NCI-H2107 treated with DMSO at 0.1 percent for 48 hours (cell line): ENCODE measurements at regions not wholly inside any gene's neighbourhood (a gene's known extent, or its start where the extent isn't known, plus 50 kb on each side); places are given as distances from the start of the nearest gene placed in this dataset.
"Not testable (repeated sequence)": the region's sequence is repeated elsewhere in the genome, so short reads cannot be mapped to it uniquely, and the experiment has no call there.

Experiments
- DNase-seq: peaks from one replicate; lab custom pipeline; 2025; ENCODE audit not compliant: unreplicated experiment; lab: John Stamatoyannopoulos, UW

DNA sequence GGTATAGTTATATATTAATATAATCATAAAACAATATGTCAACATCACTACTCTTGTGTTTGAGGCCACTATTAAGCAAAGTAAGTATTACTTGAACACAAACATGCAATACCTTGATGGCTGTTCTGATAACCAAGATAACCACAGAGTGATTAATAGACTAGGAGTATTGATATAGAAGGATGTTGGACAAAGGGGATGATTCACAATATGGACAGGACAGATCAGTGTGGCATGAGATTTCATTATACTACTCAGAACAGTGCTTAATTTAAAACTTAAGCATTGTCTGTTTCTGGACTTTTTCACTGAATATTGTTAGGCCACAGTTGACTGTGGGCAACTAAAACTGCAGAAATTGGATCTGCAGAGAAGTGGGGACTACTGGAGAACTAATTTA, 384.2 kb downstream of the SLITRK1 start:
- no peak for DNase-seq

DNA sequence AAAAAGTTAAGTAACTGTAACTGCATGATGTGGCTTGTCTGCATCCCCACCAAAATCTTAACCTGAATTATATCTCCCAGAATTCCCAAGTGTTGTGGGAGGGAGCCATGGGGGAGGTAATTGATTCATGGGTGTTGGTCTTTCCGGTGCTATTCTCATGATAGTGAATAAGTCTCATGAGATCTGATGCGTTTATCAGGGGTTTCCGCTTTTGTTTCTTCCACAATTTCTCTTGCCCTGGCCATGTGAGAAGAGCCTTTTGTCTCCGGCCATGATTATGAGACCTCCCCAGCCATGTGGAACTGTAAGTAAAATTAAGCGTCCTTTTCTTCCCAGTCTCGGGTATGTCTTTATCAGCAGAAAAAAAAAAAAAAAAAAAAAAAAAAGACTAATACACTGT, 385.8 kb downstream of the SLITRK1 start:
- no peak for DNase-seq

DNA sequence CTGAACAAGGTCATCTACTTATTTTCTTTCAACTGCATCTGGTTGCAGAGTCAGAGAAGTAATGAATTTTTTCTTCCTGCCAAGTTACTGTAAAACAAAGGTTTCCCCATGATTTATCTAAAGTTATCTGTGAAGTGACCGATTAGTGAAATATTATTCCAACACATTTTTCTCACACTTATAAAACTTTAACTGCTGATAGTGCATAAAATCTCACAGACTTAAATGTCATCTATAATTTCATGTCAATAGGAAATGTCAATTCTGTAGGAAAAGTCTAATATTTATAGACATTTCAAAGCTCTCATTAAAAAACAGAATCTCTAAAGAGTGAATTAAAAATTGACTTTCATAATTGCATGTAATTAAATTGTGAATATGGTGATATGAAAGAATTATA, 397.2 kb downstream of the SLITRK1 start:
- no peak for DNase-seq

DNA sequence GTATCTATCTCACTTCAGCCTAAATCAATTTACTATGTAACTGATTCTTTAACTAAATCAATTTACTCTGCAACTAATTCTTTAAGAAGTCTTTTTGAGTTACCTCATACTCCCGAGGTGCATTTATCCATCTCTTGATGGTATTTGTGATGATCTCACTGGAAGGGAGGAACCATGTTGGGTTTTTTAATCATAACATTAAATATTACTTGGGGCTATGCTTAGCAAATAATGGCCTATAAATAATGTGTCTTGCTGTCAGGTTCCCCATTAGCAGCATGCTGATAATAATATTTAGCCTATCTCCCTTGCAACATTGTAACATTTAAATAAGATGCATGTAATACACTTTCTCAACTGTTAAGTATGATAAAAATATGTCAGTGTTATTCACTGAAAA, 411.3 kb downstream of the SLITRK1 start:
- no peak for DNase-seq

DNA sequence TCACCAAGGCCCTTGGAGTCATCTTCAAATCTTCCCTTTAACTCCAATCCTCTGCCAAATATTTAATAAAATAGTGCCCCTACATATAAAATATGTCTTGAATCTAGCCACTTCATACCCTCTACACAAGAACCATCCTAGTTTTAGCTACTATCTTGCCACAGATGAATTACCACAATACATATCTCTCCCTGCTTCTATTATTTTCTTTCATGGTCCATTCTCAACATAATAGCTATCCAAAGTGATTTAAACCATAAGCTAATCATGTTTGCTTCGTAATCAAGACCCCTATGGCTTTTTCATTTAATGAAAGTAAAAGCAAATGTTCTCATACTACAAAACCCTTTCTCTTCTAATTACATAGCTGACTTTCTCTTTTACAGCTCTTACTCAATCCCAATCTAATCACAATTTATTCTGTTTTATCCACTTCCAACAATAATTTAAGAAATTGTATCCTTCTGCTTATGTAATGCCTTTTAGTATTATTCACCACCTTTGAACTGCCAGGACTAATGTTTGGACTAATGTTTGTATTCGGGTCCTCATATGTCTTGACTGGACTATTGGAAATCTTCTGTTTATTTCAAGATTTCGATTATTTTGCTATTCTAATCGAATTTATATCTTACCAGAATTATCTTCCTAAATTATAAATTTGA, 412.0 kb downstream of the SLITRK1 start:
- DNase-seq: no peak

DNA sequence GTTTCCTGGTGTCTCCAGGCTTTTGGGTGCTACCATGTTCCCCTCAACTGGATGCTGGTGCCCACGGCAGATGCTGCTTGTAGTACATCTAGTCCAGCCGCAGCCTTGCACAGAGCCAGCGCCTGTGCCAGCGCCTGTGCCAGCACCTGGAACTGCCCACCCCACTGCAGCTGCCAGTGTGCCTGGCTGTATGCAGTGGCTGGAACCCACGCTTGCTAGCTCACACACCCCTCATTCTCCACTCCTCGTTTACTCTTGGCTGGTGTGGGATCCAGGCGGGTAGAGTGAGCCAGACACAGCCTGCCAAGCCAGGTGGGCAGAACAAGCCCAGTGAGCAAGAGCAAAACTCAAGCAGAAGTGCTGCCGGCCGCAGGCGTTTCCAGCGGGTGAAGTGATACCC, 428.6 kb downstream of the SLITRK1 start:
- no peak for DNase-seq

DNA sequence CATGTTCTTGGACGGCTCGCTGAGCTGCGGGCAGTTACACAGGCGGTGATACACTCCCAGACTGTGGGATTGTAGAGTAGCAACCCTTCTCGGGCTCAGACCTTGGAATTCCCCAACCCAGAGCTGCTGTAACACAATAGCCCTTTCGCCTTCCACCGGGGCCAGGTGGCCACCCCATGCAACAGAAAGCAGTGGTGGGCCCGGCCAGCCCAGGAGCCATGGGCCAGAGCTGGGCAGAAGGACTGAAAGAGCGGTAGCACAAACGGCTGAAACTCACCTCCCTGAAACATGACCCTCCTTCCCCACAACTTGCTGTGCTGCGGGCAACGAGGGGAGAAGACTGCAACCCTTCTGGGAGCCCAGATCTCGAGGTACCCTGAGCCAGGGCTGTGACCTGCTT, 429.0 kb downstream of the SLITRK1 start:
- DNase-seq: no peak

DNA sequence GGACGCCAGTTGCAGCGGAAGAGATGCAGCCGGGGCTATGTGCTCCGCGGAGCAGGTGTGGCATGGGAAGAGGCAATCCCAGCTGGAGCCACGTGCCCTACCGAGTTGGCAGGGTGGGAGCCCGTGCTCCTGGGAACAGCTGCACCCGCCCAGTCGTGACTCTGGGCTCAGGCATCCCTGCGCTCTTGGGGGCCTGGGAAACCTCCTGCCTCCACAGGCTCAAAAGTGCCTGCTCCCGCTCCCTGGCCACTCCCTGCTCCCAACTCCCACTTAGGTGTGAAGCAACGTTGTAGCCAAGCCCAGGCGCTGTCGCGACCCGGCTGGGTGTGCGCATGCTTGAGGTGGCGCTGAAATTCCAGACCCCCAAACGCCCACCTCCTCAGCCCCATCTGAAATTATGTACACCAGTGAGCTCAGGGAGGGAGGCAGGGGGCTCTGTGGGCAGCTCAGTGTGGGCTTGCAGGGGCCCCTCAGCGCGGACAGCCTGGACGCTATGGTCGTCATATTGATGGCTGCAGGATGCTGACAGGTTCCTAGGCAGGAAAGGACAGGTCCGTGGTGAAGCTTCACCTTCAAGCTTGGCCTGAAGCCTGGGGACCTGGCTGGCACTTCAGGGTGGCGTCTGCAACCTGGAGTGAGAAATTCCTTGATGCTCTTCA, 429.9 kb downstream of the SLITRK1 start:
- DNase-seq: no peak

DNA sequence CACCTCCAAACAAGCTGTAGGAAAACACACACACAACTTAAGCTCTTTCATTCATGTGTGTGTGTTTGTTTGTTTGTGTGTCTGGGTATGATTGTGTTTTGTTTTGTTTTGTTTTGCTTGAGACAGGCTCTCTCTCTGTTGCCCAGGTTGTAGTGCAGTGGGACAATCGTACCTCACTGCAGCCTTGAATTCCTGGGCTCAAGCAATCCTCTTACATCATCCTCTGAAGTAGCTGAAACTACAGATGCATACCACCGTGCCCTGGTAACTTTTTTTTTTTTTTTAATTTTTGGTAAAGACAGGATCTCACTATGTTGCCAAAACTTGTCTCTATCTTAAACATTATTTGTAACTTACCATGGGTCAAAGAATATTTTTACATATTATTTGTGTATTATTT, 431.7 kb downstream of the SLITRK1 start:
- no peak for DNase-seq

DNA sequence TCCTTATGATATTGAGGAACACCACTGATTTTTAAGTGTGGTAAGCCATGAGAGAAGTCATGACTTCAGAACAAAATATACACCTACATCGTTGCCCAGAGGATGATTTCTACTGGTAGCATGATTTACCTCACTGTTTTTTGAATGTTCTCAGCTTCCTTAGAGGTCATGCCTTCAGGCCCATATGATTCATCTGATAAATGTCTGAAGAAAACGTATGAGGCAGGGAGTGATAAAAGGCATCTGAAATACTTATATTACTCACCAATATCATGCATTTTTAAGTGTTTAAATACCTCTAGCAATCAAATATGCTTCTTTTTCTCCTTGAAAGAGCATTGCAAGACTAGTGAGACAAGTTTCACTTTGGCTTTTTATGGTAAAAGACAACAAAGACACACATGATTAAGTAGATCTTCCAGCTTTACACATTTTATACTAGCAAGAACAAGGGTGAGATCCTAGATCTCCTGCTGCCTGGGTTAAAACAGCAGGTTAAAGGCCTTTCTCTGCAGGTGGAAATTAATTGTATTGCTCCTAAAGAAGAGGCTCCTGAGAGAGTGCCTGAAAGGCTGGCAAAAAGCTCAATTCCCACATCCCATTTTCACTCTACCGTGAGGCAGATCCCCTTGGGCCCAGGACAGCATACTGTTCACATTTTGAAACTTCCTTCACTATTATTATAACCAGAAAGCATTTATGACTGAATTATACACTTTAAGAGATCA, 432.4 kb downstream of the SLITRK1 start:
- no peak for DNase-seq

DNA sequence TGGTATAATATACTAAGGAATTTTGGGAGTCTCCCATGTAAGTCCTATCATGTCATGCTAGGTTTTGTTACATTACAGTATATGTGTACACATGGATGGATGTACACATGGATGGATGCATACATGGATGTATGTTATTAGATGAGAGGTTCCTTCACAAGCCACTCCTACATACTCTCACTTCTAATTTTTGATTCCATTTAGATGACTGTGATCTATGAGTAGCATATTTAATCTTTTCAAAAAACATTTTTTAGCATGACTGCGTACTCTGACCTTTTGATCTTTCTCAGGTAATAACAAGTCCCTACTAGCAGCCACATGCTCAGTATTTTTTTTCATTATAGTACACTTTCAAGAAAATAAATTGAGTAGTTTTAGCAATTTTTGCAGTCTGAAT, 441.8 kb downstream of the SLITRK1 start:
- DNase-seq: no peak

DNA sequence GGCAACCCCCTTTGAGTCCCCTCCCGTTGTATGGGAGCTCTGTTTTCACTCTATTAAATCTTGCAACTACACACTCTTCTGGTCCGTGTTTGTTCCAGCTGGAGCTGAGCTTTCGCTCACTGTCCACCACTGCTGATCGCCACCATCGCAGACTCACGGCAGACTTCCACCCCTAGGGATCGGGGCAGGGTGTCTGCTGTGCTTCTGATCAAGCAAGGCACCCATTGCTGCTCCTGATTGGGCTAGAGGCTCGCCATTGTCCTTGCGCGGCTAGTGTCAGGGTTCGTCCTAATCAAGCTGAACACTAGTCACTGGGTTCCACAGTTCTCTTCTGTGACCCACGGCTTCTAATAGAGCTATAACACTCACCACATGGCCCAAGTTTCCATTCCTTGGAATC, 442.8 kb downstream of the SLITRK1 start:
- not testable (repeated sequence) for DNase-seq

DNA sequence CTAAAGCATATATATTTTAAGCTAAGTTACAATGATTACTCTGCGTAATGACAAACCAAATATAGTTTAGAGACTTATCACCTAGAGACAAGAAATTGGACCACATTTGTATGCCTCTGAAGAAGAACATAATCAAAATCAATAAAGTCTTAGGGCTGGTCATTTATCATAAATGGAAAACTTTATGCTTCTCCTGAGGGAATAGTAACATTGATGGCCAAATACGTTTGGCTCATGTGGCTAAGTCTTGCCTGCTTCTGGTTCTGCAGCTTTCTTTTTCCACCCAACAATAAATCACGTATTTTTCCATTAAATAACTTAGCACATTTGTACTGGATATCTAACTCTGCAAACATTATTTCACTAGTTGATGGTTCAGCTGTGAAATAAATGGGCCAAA, 458.4 kb downstream of the SLITRK1 start:
- no peak for DNase-seq

DNA sequence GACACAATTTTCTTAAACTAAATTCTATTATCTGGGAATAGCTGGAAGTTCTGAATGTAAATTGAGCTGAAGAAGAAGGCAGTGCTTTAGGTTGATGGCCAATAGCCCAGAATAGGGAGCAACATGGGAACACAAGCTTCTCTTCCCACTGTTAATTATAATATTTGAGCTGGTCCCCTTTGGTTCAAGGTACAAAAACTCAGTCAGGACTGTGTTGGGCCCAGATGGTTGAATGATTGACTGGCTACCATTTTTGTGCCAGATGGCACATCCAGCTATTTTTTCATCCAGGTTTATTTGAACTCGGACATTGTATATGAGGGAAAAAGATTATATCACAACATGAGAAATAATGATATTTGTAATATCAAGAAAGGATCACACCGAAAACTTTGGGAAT, 458.9 kb downstream of the SLITRK1 start:
- no peak for DNase-seq

DNA sequence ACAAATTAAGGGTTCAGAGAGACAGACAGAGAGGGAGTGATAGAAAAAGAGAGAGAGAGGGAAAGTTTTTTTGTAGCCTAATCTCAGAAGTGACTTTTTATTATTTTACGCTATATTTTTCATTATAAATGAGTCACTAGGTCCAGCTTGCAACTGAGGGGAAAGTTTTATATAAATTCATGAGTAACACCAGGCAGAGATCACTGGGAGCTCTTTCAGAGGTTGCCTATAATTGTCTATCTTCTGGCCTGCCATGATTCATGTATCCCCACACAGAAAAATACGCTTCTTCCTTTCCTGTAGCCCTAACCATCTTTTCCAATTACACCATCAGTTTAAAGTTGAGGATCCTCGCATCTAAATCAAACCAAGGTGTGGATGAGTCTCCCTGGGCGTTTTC, 467.9 kb downstream of the SLITRK1 start:
- DNase-seq: no peak

DNA sequence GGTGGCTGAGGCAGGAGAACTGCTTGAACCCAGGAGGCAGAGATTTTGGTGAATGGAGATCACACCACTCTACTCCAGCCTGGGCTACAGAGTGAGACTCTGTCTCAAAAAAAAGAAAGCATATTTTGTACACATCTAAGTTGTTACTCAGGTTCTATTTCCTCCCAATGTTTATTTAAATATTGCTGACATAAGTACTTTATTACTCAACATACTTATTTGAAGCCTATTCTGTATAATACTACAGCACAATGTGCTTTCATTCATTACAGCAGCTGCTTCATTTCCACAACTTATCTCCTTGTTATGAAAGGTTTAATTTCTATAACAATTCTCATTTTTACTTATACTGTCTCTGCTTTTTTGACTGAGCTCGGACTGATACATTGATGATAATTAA, 495.7 kb downstream of the SLITRK1 start:
- no peak for DNase-seq

DNA sequence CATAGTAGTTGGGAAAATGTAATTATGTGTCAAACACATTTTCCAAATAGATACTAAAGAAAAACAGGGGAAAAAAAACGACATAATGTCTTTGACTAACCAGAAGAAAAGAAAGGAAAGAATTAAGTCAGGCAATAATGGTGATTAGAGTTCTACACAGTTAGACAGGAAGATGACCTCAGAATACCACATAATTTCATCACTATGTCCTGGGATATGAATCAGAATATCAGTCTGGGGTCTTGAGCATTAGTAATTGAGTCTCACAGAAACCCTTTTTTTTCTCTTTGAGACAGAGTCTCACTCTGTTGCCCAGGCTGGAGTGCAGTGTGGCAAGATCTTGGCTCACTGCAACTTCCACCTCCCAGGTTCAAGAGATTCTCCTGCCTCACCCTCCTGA, 503.4 kb downstream of the SLITRK1 start:
- no peak for DNase-seq

DNA sequence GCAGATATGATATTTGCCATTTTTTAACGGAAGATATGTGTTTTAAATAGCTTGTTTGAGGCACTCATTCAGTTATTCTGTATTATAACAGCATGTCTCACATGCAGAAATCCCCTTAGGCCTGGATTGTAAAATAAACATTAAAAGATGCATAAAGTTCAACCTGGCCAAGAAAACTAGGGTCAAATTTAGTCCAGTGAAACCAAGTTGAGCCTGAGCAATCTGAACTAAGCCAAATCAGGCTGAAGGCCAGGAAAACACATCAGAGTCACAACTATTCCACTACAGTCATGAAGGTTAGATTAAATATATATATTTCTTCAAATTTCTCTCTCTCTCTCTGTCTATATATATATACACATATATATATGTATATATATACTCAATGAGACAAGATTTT, 504.8 kb downstream of the SLITRK1 start:
- DNase-seq: no peak

DNA sequence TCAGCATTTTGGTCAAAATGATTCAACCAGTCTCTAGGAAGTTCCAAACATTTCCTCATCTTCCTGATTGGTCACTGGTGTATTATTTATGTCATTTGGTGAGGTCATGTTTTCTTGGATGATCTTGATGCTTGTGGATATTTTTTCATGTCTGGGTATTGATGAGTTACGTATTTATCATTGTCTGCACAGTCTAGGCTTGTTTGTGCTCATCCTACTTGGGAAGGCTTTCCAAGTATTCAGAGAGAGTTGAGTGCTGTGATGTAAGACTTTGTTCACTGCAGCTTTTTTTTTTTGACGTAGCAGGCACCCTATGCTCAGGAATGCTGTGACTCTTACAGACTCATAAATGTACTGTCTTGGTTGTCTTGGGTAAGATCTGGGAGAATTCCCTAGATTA, 509.5 kb downstream of the SLITRK1 start:
- DNase-seq: no peak

DNA sequence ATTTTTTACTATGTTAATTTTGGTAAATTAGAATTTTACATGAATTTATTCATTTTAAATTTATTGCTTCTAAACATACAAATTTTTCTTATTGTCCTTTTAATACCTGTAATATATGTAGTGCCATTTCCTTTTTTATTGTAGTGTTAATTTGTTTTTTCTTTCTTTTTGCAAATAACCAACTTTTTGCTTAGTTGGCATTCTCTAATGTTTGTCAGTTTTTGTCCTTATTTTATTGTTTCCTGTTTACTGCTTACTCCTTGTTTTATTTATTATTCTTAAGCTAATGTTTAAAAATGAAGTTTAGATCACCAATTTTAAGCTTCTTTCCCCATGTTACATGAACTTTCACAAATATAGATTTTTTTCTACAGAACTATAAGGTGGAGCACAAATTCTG, 516.6 kb downstream of the SLITRK1 start:
- no peak for DNase-seq

DNA sequence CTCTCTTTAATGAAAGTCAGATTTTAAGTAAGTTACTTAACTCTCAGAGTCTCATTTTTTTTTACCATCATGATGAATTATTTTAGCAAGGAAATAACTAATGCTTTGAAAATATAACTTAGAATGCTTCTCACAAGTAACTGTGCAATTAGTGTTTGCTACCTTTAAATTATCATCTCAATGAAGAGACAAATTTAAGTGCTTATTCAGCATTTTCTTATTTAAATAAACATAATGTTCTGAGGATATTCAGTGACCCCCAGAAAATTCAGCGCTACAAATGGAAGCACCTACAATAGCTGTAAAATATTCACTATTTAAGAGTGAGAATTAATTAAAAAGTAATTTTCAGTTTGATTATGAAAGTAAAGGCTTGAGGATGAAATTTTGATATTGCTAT, 527.2 kb downstream of the SLITRK1 start:
- no peak for DNase-seq

DNA sequence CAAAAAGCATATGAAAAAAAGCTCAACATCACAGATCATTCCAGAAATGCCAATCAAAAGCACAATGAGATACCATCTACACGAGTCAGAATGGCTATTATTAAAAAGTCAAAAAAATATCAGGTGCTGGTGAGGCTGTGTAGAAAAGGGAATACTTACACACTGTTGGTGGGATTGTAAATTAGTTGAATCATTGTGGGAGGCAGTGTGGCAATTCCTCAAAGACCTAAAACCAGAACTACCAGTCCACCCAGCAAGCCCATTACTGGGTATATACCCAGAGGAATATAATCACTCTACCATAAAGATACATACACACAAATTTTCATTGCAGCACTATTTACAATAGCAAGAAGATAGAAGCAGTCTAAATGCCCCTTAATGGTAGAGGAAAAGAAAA, 529.9 kb downstream of the SLITRK1 start:
- DNase-seq: no peak

DNA sequence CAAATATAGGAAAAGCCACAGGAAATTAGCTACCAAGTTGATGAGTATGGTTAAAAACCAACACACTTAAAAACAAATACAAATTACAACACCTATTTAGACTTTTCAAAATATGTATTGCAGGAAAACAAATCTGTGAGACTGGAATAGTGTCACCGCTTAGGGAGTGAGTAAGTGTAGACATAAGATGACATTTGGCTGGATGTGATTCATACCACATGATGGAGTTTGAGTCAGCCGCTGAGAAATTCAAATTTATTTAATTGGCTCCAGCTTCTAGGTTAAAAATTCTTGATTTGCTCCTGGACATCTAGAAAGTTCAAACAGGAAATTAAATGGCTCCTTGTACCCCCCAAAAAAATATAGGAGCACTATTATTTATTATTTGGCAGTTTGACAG, 531.7 kb downstream of the SLITRK1 start:
- DNase-seq: no peak
